NCI-H82 (cell line): ENCODE measurements at regions not wholly inside any gene's neighbourhood (a gene's known extent, or its start where the extent isn't known, plus 50 kb on each side); places are given as distances from the start of the nearest gene placed in this dataset.
"Not testable (repeated sequence)": the region's sequence is repeated elsewhere in the genome, so short reads cannot be mapped to it uniquely, and the experiment has no call there.

Experiments used
- DNase-seq: peaks from one replicate; lab custom pipeline; 2025; lab: John Stamatoyannopoulos, UW

DNA sequence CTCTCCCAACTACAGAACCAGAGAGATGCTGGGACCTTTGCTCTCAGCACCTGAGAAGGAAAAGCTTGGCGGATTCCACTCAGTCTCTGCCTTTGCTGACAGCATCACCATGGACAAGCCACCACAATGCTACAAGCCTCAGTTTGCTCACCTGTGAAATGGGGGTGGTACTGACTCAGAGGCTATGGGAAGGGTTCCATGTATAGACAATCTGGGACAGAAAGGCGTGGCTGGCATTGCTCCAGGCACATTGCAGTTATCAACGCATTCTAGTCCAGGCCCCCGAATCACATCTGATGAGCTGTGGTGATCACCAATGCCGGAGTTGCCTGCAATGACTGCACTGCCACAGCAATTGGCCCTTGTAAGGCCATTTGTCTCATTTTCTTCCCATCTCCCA, 72.6 kb downstream of the ISX start:
- no peak for DNase-seq

DNA sequence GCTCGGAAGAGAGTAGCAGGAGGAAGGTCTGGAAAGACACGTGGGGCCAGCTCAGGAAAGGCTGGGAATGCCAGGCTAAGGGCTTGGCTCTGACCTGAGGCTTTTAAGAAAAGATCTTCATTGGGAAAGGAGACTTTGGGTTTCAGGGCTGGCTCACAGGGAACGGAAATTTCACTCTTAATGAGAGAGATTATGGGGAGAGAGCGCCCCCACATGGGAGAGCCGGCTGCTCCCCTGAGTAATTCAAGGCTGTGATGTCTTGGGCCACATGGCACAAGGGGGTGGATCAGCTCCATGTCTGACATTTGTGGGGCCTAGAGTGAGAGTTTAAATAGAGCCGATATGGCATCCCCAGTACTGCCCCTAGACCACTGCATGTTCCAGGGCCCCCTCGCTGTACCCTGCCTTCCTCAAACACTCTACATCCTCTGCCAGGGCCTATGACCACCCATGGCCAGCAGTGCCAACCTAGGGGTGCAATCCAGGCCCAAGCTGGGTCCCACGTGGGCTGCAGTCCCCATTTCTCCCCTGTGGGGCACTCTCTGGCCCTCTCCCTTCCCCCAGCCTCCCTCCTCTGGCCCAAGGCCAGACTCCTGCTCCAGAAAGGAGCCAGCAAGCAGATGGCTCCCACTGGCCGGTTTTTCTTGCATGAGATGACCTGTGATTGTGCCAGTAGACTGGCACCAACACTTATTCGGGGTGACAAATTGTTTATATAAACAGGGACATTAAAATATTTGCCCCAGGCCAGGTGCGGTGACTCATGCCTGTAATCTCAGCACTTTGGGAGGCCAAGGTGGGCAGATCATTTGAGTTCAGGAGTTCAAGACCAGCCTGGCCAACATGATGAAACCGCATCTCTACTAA, 75.2 kb downstream of the ISX start:
- peak; percentile 17 for DNase-seq

DNA sequence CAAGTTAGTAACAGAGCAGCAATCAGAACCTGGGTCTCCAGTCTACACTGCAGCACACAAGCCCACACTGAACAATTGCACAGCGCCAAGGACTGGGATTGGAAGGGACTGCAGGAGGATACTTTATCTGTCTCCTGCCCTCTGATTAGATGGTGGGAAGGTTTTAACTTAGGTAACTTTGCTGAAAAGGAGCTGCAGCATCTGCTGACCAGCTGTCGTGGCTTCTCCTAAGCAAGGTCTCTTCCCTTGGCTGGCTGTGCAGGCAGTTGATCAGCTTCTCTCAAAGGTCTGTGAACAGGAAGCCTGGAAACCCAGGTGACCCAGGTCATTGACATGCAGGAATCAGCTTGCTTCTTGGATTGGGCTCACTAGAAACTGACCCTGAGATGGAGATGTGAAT, 82.4 kb downstream of the ISX start:
- peak; percentile 95 for DNase-seq

- peak; percentile 96 for DNase-seq
These were observed 83.0 kb downstream of the ISX start for GRCh38 chr22:35148866-35149548.

DNA sequence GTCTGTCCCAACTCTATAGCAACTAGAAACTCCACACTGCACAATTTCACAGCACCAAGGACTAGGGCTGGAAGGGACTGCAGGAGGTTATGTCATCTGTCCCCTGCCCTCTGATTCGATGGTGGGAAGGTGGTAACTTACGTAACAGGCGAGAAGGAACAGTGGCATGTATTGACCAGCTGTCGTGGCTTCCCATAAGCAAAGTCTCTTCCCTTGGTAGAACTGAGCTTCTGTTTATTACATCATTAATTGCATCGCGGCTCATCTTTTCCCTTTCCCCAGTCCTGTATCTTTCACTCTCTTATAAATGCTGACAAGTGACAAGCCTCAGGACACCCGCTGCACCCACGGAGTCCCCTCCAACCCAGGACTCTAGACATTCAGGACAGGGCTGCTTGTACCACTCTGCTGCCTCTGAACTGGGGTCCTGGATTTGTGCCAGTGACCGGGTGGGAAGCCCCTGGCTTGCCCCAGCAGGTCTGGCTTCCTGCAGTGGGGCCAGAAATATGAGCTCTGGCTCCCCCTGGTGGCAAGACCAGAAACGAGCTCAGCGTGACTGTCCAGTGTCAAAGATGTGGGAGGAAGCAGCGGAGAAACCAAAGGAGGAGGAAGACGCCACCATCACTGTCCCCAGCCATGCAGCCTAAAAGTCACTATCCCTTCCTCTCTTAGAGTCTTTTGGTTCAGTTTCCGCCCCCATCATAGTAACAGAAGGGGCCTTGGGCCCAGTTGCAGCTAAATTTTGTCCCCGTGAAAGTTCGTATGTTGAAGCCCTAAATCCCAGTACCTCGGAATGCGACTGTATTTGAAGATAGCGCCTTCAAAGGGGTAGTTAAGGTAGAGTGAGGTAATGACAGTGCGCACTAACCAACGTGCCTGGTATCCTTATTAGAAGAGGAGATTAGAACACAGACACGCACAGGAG, 84.5 kb downstream of the ISX start:
- DNase-seq = peak; percentile 83

DNA sequence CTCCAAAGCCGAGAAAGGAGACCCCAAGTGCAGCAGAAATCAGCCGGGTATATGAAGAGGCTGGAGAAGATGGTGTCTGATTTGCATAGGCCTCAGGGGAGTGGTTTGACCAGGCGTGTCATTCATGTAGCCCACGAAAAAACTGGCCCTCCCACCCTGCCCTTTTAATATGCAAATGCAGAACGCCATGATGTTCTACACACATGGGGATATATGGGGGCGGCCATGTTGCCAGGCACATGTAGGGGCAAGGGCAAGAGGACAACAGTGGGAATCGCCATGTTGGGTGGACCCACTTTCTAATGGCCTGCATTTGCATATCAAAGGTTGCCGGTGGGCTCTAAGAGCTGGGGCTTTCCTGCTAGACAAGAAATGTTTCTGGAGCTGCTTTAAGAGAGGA, 86.4 kb downstream of the ISX start:
- no peak for DNase-seq

DNA sequence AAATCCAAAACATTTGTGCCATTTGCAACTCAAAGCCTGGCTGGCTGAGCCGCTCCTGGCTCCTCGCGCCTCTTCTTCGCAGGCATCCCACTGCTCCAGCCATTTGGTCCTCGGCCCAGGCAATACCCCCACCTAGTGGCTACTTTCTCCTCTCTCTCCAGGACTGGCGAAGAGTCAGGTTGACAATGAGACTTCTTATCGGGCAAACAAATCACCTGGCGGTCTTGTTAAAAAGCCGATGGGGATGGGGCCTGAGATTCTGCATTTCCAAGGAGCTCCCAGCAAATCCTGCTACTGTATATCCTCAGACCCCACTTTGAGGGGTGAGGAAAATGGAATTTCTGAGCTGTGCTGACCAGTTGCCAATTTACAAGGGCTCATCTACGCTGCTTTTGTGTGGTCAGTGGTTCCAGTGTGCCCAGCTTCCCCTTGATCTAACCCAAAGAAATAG, 89.0 kb downstream of the ISX start:
- peak; percentile 83 for DNase-seq

DNA sequence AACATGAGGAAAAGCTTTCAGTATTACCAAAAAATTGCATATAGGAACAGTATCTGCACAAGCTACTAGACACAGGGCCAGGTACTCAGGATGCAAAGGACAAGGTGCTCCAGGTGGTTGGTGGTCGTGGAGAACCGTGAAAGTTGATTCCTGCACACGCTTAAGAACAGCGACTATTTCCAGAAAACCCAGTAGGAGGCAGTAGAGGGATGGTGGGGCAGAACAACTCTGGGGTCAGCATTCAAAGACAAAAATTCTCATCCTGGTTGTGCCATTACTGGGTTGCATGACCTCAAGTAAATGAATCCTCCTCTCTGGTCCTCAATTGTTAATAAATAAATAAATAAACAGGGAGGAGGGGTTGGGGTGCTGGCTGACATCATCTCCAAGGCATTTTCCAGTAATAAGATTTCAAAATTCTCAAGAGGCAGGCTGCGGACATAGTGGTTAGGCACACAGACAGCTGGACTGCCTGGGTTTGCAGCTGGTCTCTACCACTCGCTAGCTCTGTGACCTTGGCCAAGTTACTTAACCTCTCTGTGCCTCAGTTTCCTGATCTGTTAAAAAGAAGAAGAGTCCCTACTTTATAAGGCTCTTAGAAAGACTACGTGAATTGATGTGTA, 89.6 kb downstream of the ISX start:
- peak; percentile 28 for DNase-seq

GRCh38 chr22:35156945-35157344, 91.0 kb downstream of the ISX start:
- DNase-seq = no peak

GRCh38 chr22:35158336-35158735, 92.4 kb downstream of the ISX start:
- no peak for DNase-seq

- no peak for DNase-seq
These were observed 93.4 kb downstream of the ISX start for GRCh38 chr22:35159343-35159742.

DNA sequence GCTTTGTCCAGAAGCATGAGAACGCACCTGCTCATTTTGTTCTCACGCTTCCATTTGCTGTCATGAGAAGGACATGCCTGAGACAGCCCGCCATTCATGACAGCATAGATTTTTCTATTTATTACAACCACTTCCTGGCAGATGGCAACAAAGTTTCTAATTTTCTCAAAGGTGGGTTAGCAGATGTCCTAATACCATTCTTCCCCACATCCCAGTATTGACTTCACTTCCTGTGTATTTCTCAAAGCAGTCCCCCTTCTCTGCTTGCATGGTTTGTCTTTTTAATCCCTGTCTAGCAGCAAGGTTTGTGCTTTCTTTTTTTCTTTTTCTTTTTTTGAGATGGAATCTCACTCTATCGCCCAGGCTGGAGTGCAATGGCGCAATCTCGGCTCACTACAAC, 94.3 kb downstream of the ISX start:
- no peak for DNase-seq

GRCh38 chr22:35165896-35166295, 91.4 kb upstream of the HMGXB4 start:
- DNase-seq = not testable (repeated sequence)

GRCh38 chr22:35170716-35171697, 86.3 kb upstream of the HMGXB4 start:
- DNase-seq = peak; percentile 96

DNA sequence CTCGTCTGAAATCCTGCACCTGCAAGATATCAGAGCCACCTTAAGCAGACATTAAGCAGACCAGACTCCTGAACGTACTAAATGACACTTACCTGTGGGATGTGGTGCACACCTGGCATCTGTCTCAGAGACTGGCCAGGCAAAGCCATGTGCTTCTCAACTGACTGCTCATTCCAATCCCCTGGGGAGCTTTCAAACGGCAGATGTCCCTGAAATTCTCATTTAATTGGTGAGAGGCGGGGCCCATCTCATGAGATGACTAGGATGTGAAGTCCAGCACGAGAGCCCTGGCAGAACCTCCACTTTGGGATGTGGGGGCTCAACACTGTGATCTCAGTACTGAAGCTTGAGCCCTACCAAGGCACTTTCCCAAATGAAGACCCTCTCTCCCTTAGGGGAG, 84.9 kb upstream of the HMGXB4 start:
- DNase-seq = peak; percentile 94

DNA sequence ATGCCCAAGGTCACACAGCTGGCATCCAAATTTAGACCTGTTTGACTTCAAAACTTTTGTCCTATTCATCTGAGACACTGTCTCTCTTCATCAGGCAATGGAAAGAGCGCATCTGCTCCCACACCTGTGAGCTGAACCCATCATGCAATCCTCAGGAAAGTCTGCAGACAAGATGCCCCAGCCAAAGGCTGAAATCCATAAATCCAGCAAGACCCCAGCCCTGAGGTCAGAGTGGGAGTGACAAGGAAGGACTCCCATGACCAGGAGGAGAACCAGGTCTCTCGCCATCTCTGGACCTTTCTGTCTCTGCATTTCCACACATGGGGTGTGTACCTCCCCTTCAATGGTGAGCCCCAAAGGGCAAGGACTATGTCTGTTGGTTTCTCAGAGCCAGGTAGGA, 83.6 kb upstream of the HMGXB4 start:
- no peak for DNase-seq

- peak; percentile 36 for DNase-seq
These were observed 82.8 kb upstream of the HMGXB4 start for GRCh38 chr22:35174401-35175038.

DNA sequence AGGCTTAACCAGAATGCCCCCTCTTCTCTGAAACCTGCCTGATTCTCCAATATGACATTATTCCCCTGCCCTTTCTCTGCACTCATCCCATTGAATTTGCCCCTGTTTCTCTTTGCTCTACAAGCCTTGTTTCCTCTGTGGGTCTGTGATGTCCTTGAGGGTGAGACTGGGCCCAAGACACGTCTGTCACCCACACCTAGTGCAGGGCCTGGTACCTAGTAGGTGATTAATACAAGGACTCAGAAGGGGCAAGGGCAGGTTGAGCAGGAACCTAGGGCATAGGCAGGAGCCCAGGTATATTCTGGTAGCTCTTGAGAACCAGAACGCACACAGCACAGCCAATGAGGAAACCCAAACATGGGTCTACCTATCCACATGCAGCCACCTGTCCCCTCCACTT, 81.9 kb upstream of the HMGXB4 start:
- no peak for DNase-seq

DNA sequence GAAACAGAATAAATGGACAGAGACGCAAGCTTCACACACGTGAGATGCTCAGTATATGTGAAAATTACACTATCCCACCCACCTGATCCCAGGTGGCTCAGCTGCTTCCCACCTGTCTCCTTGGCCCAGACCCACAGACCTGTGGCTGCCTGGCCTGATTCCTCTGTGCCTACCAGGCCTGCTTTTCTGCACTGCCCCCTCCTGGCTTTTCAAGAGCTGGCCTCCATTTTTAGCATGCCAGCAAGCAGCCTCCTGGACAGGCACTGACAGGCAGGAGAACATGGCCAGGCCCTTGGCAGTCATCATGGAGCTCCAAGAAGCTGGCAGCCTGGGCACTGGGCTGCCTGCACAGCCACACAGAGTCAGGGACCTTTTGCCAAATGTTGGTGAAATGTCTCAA, 79.5 kb upstream of the HMGXB4 start:
- DNase-seq = no peak

DNA sequence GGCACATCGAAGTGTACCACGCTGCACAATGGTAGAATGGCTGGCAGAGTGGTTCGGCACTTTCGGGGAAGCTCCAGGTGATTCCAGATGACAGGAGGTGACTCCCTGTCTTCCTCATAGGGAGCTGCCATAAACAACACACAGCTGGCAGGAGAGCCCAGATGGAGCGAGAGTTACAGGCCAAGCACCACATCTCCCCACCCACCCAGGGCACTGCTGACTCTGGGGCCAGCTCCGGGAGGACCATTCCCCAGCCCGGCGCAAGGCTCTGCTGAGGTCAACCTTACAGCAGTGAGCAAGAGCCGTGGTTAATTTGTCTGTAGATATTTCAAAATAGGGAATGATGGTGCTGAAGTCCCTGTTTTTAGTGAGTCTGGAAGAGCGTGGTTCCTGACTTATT, 78.8 kb upstream of the HMGXB4 start:
- no peak for DNase-seq
